SK-N-SH treated with all-trans-retinoic acid at 6 μM for 48 hours (cell line): ENCODE measurements at regions not wholly inside any gene's neighbourhood (a gene's known extent, or its start where the extent isn't known, plus 50 kb on each side); places are given as distances from the start of the nearest gene placed in this dataset.

ENCODE experiments used
- ARNTL ChIP-seq: fragments of 450-650 bp; formaldehyde crosslinking; IDR thresholded peaks from 2 replicates; pipeline ENCODE4 v1.5.0; 2020; ENCODE audit warnings: low read depth, mild to moderate bottlenecking, moderate library complexity, borderline replicate concordance
- ESRRG ChIP-seq: fragments of 250-450 bp; sonication (Bioruptor Pico); IDR thresholded peaks from 2 replicates; pipeline ENCODE4 v1.6.1; 2021; ENCODE audit warnings: mild to moderate bottlenecking
- ISL1 ChIP-seq: fragments of 250-450 bp; sonication (Bioruptor Pico); IDR thresholded peaks from 2 replicates; pipeline ENCODE4 v2.1.2; 2022; ENCODE audit warnings: mild to moderate bottlenecking, moderate library complexity
- RARB ChIP-seq: fragments of 250-450 bp; sonication (Bioruptor Pico); IDR thresholded peaks from 2 replicates; pipeline ENCODE4 v1.8.0; 2021; ENCODE audit warnings: mild to moderate bottlenecking, moderate library complexity
- SNAI2 ChIP-seq: fragments of 250-450 bp; sonication (Bioruptor Pico); IDR thresholded peaks from 2 replicates; pipeline ENCODE4 v1.5.0; 2020; ENCODE audit warnings: mild to moderate bottlenecking, moderate library complexity
- TOX ChIP-seq: fragments of 250-450 bp; sonication (Bioruptor Pico); IDR thresholded peaks from 2 replicates; pipeline ENCODE4 v1.8.0; 2021; ENCODE audit warnings: mild to moderate bottlenecking, moderate library complexity, borderline replicate concordance
- ZC3H10 ChIP-seq: fragments of 250-450 bp; sonication (Bioruptor Pico); IDR thresholded peaks from 2 replicates; pipeline ENCODE4 v1.5.1; 2021; ENCODE audit warnings: mild to moderate bottlenecking, moderate library complexity
- ZFP3 ChIP-seq: fragments of 250-450 bp; sonication (Bioruptor Pico); IDR thresholded peaks from 2 replicates; pipeline ENCODE4 v1.5.0; 2020; ENCODE audit warnings: mild to moderate bottlenecking, moderate library complexity
- ZNF8 ChIP-seq: fragments of 450-650 bp; formaldehyde crosslinking; IDR thresholded peaks from 2 replicates; pipeline ENCODE4 v1.5.0; 2020; ENCODE audit warnings: mild to moderate bottlenecking, moderate library complexity
- TF ChIP-seq, protein P1 (sequence below): fragments of 250-450 bp; sonication (Bioruptor Pico); IDR thresholded peaks from 2 replicates; pipeline ENCODE4 v1.8.0; 2020; ENCODE audit warnings: mild to moderate bottlenecking, moderate library complexity, borderline replicate concordance
- TF ChIP-seq, protein P2 (sequence below): fragments of 250-450 bp; sonication (Bioruptor Pico); IDR thresholded peaks from 2 replicates; pipeline ENCODE4 v1.5.1; 2021; ENCODE audit warnings: mild to moderate bottlenecking, moderate library complexity
- TF ChIP-seq, protein P3 (sequence below): fragments of 250-450 bp; sonication (Bioruptor Pico); IDR thresholded peaks from 2 replicates; pipeline ENCODE4 v1.5.1; 2020; ENCODE audit warnings: low read depth, mild to moderate bottlenecking, moderate library complexity

DNA sequence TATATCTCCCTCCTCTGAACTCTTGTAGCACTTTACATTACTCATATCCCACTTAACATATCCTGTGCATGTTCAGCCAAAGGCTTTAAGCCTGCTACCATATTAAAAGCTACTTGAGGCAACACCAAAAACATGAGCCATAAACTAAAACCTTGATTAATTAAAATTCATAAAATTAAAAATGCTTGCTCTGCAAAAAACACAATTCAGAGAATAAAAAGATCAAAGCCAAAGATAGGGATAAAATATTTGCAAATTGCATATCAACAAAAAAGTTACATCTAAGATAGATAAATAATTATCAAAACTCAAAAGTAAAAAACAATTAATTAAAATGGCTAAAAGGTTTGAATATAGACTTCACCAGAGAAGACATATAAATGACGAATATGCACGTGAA is 495.4 kb upstream of the PIK3C3 start:
- no peak for TF ChIP-seq ZFP3 (CRISPR knock-in tag)
- no peak for TF ChIP-seq TOX (CRISPR knock-in tag)
- TF ChIP-seq, protein P1, sequence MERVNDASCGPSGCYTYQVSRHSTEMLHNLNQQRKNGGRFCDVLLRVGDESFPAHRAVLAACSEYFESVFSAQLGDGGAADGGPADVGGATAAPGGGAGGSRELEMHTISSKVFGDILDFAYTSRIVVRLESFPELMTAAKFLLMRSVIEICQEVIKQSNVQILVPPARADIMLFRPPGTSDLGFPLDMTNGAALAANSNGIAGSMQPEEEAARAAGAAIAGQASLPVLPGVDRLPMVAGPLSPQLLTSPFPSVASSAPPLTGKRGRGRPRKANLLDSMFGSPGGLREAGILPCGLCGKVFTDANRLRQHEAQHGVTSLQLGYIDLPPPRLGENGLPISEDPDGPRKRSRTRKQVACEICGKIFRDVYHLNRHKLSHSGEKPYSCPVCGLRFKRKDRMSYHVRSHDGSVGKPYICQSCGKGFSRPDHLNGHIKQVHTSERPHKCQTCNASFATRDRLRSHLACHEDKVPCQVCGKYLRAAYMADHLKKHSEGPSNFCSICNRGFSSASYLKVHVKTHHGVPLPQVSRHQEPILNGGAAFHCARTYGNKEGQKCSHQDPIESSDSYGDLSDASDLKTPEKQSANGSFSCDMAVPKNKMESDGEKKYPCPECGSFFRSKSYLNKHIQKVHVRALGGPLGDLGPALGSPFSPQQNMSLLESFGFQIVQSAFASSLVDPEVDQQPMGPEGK (CRISPR knock-in tag) = no peak
- TF ChIP-seq ZC3H10 (CRISPR knock-in tag) = no peak
- TF ChIP-seq ARNTL = no peak
- no peak for TF ChIP-seq ESRRG (CRISPR knock-in tag)
- TF ChIP-seq, protein P2, sequence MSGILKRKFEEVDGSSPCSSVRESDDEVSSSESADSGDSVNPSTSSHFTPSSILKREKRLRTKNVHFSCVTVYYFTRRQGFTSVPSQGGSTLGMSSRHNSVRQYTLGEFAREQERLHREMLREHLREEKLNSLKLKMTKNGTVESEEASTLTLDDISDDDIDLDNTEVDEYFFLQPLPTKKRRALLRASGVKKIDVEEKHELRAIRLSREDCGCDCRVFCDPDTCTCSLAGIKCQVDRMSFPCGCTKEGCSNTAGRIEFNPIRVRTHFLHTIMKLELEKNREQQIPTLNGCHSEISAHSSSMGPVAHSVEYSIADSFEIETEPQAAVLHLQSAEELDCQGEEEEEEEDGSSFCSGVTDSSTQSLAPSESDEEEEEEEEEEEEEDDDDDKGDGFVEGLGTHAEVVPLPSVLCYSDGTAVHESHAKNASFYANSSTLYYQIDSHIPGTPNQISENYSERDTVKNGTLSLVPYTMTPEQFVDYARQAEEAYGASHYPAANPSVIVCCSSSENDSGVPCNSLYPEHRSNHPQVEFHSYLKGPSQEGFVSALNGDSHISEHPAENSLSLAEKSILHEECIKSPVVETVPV (CRISPR knock-in tag) = no peak
- TF ChIP-seq SNAI2 (CRISPR knock-in tag) = no peak
- no peak for TF ChIP-seq RARB (CRISPR knock-in tag)
- no peak for TF ChIP-seq ISL1 (CRISPR knock-in tag)
- TF ChIP-seq, protein P3, sequence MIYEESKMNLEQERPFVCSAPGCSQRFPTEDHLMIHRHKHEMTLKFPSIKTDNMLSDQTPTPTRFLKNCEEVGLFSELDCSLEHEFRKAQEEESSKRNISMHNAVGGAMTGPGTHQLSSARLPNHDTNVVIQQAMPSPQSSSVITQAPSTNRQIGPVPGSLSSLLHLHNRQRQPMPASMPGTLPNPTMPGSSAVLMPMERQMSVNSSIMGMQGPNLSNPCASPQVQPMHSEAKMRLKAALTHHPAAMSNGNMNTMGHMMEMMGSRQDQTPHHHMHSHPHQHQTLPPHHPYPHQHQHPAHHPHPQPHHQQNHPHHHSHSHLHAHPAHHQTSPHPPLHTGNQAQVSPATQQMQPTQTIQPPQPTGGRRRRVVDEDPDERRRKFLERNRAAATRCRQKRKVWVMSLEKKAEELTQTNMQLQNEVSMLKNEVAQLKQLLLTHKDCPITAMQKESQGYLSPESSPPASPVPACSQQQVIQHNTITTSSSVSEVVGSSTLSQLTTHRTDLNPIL = no peak
- no peak for TF ChIP-seq ZNF8 (CRISPR knock-in tag)
